ENCODE measurements at regions not wholly inside any gene's neighbourhood (a gene's known extent, or its start where the extent isn't known, plus 50 kb on each side); places are given as distances from the start of the nearest gene placed in this dataset.
"Not testable (repeated sequence)": the region's sequence is repeated elsewhere in the genome, so short reads cannot be mapped to it uniquely, and the experiment has no call there.

- TF ChIP-seq BHLHE40 (IDR thresholded peaks at IDR 0.05; ENCODE audit: borderline replicate concordance) (no peak), L3MBTL2 (conservative IDR thresholded peaks at IDR 0.05) (no peak), HDGF (IDR thresholded peaks at IDR 0.05; ENCODE audit: borderline replicate concordance) (no peak), SP1 (IDR thresholded peaks at IDR 0.05) (no peak), ELF4 (IDR thresholded peaks at IDR 0.05) (no peak), FOXM1 (IDR thresholded peaks at IDR 0.05; ENCODE audit: borderline replicate concordance) (no peak), ZNF384 (IDR thresholded peaks at IDR 0.05) (no peak)
- ChIA-PET POLR2A (no interaction called here), CTCF (no interaction called here)
- no peak for DNase-seq (ENCODE audit: extremely low spot score)
These were observed 1049.6 kb upstream of the SEMA6A start for GRCh38 chr5:117624201-117624600.

DNA sequence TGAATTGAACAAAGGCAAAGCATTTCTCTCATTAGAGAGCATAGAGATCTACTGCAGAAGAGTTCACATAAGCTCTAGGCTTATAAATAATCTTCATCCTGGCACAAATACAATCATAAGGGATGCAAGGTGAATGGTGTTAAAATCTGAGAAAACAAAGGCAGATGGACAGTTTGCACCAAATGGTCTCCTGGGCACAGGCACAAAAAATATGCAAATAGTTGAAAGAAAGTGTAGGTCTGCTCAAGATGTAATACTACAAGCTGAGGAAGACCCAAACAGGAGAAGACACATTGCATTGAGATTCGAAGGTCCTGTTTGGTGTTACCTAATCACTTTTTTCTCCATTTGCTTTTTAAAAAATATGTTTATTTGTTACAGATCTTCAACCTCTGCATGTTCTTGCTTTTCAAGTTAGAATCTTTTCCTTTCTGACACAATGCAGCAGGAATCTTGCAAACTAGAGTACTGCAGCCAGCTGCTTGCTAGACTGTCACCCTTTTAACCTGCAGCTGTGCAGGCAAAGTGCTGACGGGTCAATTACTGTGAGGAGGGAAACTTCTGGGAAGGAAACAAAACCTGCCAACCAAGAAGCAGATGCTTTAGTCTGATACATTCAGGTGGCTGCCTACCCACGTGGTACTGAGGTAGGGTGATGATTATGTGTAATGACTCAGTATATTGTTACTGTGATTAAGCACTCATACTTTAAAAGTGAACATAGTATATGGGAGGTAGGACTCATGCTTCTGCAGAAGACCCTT lies 1048.6 kb upstream of the SEMA6A start:
- TF ChIP-seq NFRKB (IDR thresholded peaks at IDR 0.05): no peak
- TF ChIP-seq CTBP1 (IDR thresholded peaks at IDR 0.05; ENCODE audit: borderline replicate concordance): no peak
- TF ChIP-seq L3MBTL2 (conservative IDR thresholded peaks at IDR 0.05): no peak
- no peak for TF ChIP-seq HDGF (IDR thresholded peaks at IDR 0.05; ENCODE audit: borderline replicate concordance)
- no peak for TF ChIP-seq BHLHE40 (IDR thresholded peaks at IDR 0.05; ENCODE audit: borderline replicate concordance)
- TF ChIP-seq PKNOX1 (IDR thresholded peaks at IDR 0.05): no peak
- no peak for TF ChIP-seq ZNF384 (IDR thresholded peaks at IDR 0.05)
- TF ChIP-seq FOXM1 (IDR thresholded peaks at IDR 0.05; ENCODE audit: borderline replicate concordance): no peak
- TF ChIP-seq FOXK2 (IDR thresholded peaks at IDR 0.05): no peak
- TF ChIP-seq ELF4 (IDR thresholded peaks at IDR 0.05): no peak
- no peak for TF ChIP-seq FOXA1 (IDR thresholded peaks at IDR 0.05)
- no peak for TF ChIP-seq SP1 (IDR thresholded peaks at IDR 0.05)
- TF ChIP-seq TARDBP (IDR thresholded peaks at IDR 0.05): no peak
- no peak for TF ChIP-seq ARNT (IDR thresholded peaks at IDR 0.05)
- TF ChIP-seq SUZ12 (IDR thresholded peaks at IDR 0.05): no peak
- POLR2A ChIA-PET: no interaction called here
- CTCF ChIA-PET: no interaction called here
- DNase-seq (ENCODE audit: extremely low spot score): no peak

GRCh38 chr5:117621921-117622320 lies 1047.3 kb upstream of the SEMA6A start:
- no peak for TF ChIP-seq ELF4 (IDR thresholded peaks at IDR 0.05)
- no peak for TF ChIP-seq TARDBP (IDR thresholded peaks at IDR 0.05)
- no peak for TF ChIP-seq BHLHE40 (IDR thresholded peaks at IDR 0.05; ENCODE audit: borderline replicate concordance)
- no peak for TF ChIP-seq ZNF384 (IDR thresholded peaks at IDR 0.05)
- TF ChIP-seq L3MBTL2 (conservative IDR thresholded peaks at IDR 0.05): no peak
- TF ChIP-seq FOXA1 (IDR thresholded peaks at IDR 0.05): no peak
- no peak for TF ChIP-seq NFRKB (IDR thresholded peaks at IDR 0.05)
- TF ChIP-seq SUZ12 (IDR thresholded peaks at IDR 0.05): no peak
- no peak for TF ChIP-seq PKNOX1 (IDR thresholded peaks at IDR 0.05)
- TF ChIP-seq SP1 (IDR thresholded peaks at IDR 0.05): no peak
- ChIA-PET CTCF (no interaction called here), POLR2A (no interaction called here)
- no peak for DNase-seq (ENCODE audit: extremely low spot score)

DNA sequence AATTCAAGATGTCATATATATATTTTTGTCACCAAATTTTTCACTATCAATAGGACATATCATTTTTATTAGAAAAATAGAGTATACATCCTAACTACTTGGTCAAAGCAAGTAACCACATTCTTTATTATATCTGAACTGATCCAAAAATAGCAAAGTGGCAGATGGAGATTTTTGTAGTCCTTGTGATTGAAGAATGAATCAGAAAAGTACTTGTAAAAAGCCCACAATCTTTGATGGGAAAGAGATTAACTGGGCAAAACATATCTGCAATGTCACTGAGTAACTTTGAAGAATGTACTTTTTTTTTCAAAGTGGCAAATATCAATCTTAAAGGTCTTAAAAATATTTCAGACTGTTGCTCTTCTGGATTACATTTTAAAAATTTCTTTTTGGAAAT lies 1040.6 kb upstream of the SEMA6A start:
- TF ChIP-seq FOXM1 (IDR thresholded peaks at IDR 0.05; ENCODE audit: borderline replicate concordance) (no peak), BHLHE40 (IDR thresholded peaks at IDR 0.05; ENCODE audit: borderline replicate concordance) (no peak)
- DNase-seq (ENCODE audit: extremely low spot score): no peak
- POLR2A ChIA-PET: no interaction called here
- CTCF ChIA-PET: no interaction called here

DNA sequence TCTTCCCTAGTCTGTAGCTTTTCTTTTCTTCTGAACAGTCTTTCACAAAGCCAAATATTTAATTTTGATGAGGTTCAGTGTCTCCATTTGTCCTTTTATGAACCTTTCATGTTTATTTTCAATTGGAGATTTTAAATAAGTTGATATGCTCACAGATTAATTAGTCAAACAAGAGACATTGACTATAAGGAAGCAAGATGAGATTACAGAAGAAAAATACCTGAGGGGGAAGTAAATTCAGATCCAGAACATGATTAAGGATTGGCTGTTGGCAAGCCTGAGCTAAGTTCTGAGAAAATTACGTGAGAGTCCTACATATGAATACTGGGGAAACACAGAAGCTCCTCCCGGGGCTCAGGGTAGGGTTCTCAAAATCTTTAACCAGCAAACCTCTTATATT lies 1039.8 kb upstream of the SEMA6A start:
- DNase-seq (ENCODE audit: extremely low spot score): no peak
- ChIA-PET CTCF (no interaction called here), POLR2A (no interaction called here)
- TF ChIP-seq ELF4 (IDR thresholded peaks at IDR 0.05) (no peak), FOXK2 (IDR thresholded peaks at IDR 0.05) (no peak), ARNT (IDR thresholded peaks at IDR 0.05) (no peak), FOXM1 (IDR thresholded peaks at IDR 0.05; ENCODE audit: borderline replicate concordance) (no peak), FOXA1 (IDR thresholded peaks at IDR 0.05) (no peak), ZNF384 (IDR thresholded peaks at IDR 0.05) (no peak), TARDBP (IDR thresholded peaks at IDR 0.05) (no peak), HDGF (IDR thresholded peaks at IDR 0.05; ENCODE audit: borderline replicate concordance) (no peak), SUZ12 (IDR thresholded peaks at IDR 0.05) (no peak), NFRKB (IDR thresholded peaks at IDR 0.05) (no peak), BHLHE40 (IDR thresholded peaks at IDR 0.05; ENCODE audit: borderline replicate concordance) (no peak), L3MBTL2 (conservative IDR thresholded peaks at IDR 0.05) (no peak), SP1 (IDR thresholded peaks at IDR 0.05) (no peak), LEF1 (IDR thresholded peaks at IDR 0.05; ENCODE audit: borderline replicate concordance) (no peak), PKNOX1 (IDR thresholded peaks at IDR 0.05) (no peak), CTBP1 (IDR thresholded peaks at IDR 0.05; ENCODE audit: borderline replicate concordance) (no peak)

GRCh38 chr5:117604845-117605244 lies 1030.2 kb upstream of the SEMA6A start:
- no peak for TF ChIP-seq HDGF (IDR thresholded peaks at IDR 0.05; ENCODE audit: borderline replicate concordance)
- TF ChIP-seq NFRKB (IDR thresholded peaks at IDR 0.05): no peak
- TF ChIP-seq SUZ12 (IDR thresholded peaks at IDR 0.05): no peak
- TF ChIP-seq BHLHE40 (IDR thresholded peaks at IDR 0.05; ENCODE audit: borderline replicate concordance): no peak
- TF ChIP-seq FOXA1 (IDR thresholded peaks at IDR 0.05): no peak
- ChIA-PET POLR2A (no interaction called here), CTCF (interaction anchor here (0.6 kb wide), 1 partner anchor 53 kb away, joined by 4 read pairs; no protein-coding TSS in a partner anchor)

GRCh38 chr5:117599811-117600210 lies 1025.2 kb upstream of the SEMA6A start:
- POLR2A ChIA-PET: not testable (repeated sequence)

More at GRCh38 chr5:117604845-117605244, 1030.2 kb upstream of the SEMA6A start:
- no peak for DNase-seq (ENCODE audit: extremely low spot score)

More at GRCh38 chr5:117599811-117600210, 1025.2 kb upstream of the SEMA6A start:
- CTCF ChIA-PET; DNase-seq (ENCODE audit: extremely low spot score): not testable (repeated sequence)

Data from HEK293T (cell line).